ENCODE measurements at regions not wholly inside any gene's neighbourhood (a gene's known extent, or its start where the extent isn't known, plus 50 kb on each side); places are given as distances from the start of the nearest gene placed in this dataset.
"Not testable (repeated sequence)": the region's sequence is repeated elsewhere in the genome, so short reads cannot be mapped to it uniquely, and the experiment has no call there.

GRCh38 chr5:83404182-83404716, 67.3 kb upstream of the VCAN start:
- peak; percentile 9 for DNase-seq (ENCODE audit: low read depth)
- no peak overlapping the region for H3K4me3 ChIP-seq (ENCODE audit: low read length)
- no peak for TF ChIP-seq CTCF (conservative IDR thresholded peaks at IDR 0.05; ENCODE audit: low read depth, low read length)

GRCh38 chr5:83405662-83406061, 65.9 kb upstream of the VCAN start:
- TF ChIP-seq CTCF (conservative IDR thresholded peaks at IDR 0.05; ENCODE audit: low read depth, low read length): no peak
- DNase-seq (ENCODE audit: low read depth): no peak
- no peak overlapping the region for H3K4me3 ChIP-seq (ENCODE audit: low read length)

GRCh38 chr5:83406906-83407305, 64.6 kb upstream of the VCAN start:
- no peak overlapping the region for H3K4me3 ChIP-seq (ENCODE audit: low read length)
- TF ChIP-seq CTCF (conservative IDR thresholded peaks at IDR 0.05; ENCODE audit: low read depth, low read length): no peak
- no peak for DNase-seq (ENCODE audit: low read depth)

- no peak for TF ChIP-seq CTCF (conservative IDR thresholded peaks at IDR 0.05; ENCODE audit: low read depth, low read length)
- DNase-seq (ENCODE audit: low read depth): no peak
- no peak overlapping the region for H3K4me3 ChIP-seq (ENCODE audit: low read length)
Measured at GRCh38 chr5:83407931-83408330, 63.6 kb upstream of the VCAN start.

- no peak for DNase-seq (ENCODE audit: low read depth)
- TF ChIP-seq CTCF (conservative IDR thresholded peaks at IDR 0.05; ENCODE audit: low read depth, low read length): no peak
- no peak overlapping the region for H3K4me3 ChIP-seq (ENCODE audit: low read length)
Measured at GRCh38 chr5:83408719-83409118, 62.8 kb upstream of the VCAN start.

GRCh38 chr5:83409776-83410175, 61.8 kb upstream of the VCAN start:
- not testable (repeated sequence) for H3K4me3 ChIP-seq (ENCODE audit: low read length); DNase-seq (ENCODE audit: low read depth)

- DNase-seq (ENCODE audit: low read depth); H3K4me3 ChIP-seq (ENCODE audit: low read length): not testable (repeated sequence)
Measured at GRCh38 chr5:83410319-83410718, 61.2 kb upstream of the VCAN start.

- no peak for DNase-seq (ENCODE audit: low read depth)
- TF ChIP-seq CTCF (conservative IDR thresholded peaks at IDR 0.05; ENCODE audit: low read depth, low read length): no peak
- H3K4me3 ChIP-seq (ENCODE audit: low read length): no peak overlapping the region
Measured at GRCh38 chr5:83414601-83415000, 56.9 kb upstream of the VCAN start.

Measured in retinal pigment epithelial cell (primary cell).